ENCODE measurements at regions not wholly inside any gene's neighbourhood (a gene's known extent, or its start where the extent isn't known, plus 50 kb on each side); places are given as distances from the start of the nearest gene placed in this dataset.

DNA sequence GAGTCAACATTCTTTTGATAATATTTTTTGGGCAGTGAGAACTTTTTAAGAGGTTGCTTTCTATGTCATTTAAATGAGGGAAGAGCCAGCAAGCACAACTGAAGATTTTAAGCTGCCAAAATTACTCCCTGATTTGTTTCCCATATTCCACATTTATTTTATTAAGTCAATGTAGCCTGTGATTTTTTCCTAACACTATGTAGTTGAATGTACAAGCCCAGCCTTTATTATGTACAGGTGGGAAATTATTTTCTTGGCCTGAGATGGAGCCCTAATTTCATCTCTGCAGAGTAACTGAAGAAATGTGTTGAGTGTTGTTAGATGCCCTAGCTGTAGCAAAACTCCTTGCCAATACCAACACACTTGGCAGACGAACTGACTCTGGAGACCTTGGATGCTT is 83.1 kb upstream of the MINDY3 start:
- TF ChIP-seq, protein P1, sequence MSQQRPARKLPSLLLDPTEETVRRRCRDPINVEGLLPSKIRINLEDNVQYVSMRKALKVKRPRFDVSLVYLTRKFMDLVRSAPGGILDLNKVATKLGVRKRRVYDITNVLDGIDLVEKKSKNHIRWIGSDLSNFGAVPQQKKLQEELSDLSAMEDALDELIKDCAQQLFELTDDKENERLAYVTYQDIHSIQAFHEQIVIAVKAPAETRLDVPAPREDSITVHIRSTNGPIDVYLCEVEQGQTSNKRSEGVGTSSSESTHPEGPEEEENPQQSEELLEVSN (IDR thresholded peaks at IDR 0.05; ENCODE audit: borderline replicate concordance in 1 of 2, extremely low read depth in 1 of 2, insufficient read depth in 1 of 2, insufficient read length in 1 of 2, low read depth in 1 of 2, low read length in 1 of 2, poor library complexity in 1 of 2, severe bottlenecking in 1 of 2): no peak
- no peak for TF ChIP-seq SETDB1 (IDR thresholded peaks at IDR 0.05; ENCODE audit: low read length)
- TF ChIP-seq, protein P2, sequence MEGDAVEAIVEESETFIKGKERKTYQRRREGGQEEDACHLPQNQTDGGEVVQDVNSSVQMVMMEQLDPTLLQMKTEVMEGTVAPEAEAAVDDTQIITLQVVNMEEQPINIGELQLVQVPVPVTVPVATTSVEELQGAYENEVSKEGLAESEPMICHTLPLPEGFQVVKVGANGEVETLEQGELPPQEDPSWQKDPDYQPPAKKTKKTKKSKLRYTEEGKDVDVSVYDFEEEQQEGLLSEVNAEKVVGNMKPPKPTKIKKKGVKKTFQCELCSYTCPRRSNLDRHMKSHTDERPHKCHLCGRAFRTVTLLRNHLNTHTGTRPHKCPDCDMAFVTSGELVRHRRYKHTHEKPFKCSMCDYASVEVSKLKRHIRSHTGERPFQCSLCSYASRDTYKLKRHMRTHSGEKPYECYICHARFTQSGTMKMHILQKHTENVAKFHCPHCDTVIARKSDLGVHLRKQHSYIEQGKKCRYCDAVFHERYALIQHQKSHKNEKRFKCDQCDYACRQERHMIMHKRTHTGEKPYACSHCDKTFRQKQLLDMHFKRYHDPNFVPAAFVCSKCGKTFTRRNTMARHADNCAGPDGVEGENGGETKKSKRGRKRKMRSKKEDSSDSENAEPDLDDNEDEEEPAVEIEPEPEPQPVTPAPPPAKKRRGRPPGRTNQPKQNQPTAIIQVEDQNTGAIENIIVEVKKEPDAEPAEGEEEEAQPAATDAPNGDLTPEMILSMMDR (IDR thresholded peaks at IDR 0.05 in 2 of 3, conservative IDR thresholded peaks at IDR 0.05 in 1 of 3; ENCODE audit: insufficient read depth in 2 of 3, low read depth in 1 of 3, low read length in 3 of 3): no peak
